GM18498 (cell line): ENCODE measurements at regions not wholly inside any gene's neighbourhood (a gene's known extent, or its start where the extent isn't known, plus 50 kb on each side); places are given as distances from the start of the nearest gene placed in this dataset.
"Not testable (repeated sequence)": the region's sequence is repeated elsewhere in the genome, so short reads cannot be mapped to it uniquely, and the experiment has no call there.

Experiments
- ATAC-seq: cut with Tn5 transposase; IDR thresholded peaks from one replicate; pipeline ENCODE4 v1.9.1; 2021; ENCODE audit warnings: mild to moderate bottlenecking, moderate library complexity; ENCODE audit not compliant: unreplicated experiment

GRCh38 chr1:233788687-233789086 is 115.8 kb upstream of the SLC35F3 start:
- no peak for ATAC-seq

DNA sequence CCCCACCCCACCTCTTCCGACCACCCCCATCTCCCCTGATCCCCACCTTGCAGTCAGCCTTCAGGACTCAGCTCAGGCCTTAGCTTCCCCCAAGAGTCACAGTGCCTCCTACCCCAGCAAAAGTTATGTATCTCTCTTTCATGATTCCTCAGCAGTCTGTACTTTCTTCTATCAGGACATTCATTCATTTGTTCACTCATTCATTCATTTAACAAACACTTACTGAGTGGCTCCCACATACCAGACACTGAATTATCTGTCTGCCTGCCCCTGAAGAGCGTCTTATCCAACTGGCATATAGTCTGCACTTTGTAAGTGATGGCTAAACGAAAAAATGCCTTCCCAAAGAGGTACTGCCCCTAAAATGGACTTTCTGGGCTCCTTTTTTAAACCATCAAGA is 114.4 kb upstream of the SLC35F3 start:
- ATAC-seq: no peak

DNA sequence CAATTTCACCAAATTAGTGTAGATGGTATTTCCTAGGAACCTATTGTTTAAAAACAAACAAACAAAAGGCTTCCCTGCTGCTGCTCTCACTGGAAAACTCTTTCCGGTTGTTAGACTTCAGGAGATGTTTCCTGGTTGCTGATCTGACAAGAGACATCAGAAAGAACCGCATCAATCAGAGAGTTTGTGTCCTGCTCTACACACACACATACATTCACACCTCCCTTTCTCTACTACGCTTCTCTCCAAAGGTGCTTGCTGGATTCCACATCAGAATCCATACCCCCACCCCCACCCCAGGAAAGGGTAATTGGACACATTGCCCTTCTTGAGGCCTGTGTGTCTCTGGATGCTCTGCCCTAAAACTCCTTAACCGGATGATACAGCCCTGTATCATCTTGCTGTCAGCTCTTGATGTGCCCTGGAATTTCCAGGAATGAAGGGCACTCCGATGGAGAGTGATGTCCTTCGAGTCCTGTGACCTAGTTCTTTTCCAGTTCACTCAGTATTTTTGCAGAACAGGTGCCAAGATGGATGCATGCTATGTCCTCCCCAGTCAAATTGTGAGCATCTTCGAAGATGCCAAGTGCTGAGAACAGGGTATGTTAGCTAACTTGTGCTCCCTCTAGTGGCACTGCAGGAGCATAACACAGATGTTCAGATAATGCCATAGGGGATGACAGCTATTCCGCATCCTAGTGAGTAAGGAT is 113.7 kb upstream of the SLC35F3 start:
- ATAC-seq: peak; percentile 90

DNA sequence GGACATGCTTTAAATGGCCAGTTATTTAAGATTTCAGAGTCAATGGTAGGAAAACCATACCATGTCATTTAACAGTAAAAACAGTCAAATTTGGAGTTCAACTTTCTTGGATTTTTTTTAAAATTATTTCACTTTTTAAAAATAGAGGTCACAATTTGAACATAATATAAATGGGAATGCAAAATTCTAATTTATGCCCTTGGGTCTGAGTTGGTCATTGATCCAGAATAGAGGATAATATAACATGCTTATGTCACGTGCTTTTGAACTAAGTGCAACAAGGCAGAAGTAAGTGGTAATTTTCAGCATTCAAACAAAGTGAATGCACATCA is 113.1 kb upstream of the SLC35F3 start:
- ATAC-seq: no peak

DNA sequence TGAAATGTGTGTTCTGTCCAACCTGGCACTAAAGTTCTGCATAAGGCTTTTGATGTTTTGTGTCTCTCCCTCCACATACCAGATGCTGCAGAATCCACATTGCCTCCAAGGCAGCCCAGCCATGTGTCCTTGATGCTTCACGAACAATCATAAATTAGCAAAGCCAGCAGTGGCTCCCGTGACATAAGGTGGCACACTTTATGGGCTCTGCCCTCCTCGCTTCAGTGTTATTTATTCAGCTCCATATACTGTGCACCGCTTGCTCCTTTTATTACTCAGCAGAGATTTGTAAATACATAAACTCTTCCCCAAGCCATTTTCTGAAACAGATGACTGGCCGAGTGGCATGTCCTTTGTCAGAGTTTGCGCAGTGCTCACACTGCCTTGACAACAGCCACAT is 112.8 kb upstream of the SLC35F3 start:
- no peak for ATAC-seq

DNA sequence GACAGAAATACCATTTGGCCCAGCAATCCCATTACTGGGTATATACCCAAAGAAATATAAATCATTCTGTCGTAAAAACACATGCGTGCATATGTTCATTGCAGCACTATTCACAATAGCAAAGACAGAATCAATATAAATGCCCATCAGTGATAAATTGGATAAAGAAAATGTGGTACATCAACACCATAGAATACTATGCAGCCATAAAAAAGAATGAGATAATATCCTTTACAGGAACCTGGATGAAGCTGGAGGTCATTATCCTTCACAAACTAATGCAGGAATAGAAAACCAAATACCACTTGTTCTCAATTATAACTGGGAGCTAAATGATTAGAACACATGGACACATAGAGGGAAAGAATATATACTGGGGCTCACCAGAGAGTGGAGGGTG is 109.6 kb upstream of the SLC35F3 start:
- ATAC-seq: no peak

DNA sequence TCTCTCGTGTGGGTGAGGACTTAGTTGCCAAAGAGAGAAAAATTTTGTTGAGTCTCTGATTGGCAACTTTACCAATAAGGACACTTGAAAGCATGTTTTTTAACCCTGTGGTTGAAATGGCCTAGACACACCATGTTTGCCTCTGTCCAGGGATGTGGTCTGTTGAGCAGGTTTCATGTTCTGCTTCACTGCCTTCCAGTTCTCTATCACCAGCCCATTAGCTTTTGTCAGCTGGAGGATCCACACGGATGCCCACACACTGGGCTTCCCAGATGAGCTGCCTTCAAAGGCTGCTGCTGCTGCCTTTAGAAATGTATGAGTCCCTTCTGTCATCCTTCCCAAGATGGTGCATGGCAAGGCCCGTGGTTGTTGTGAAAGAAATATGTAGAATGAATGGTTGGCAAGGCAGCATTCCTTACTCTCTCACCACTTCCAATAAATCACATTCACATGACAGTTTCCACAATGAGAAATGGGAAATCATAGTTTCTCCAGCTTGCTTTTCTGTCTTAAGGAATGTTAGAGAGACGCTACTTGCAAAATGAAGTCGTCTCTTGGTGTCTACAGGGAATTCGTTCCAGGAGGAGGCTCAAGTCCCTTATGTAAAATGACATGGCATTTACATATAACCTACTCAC is 108.2 kb upstream of the SLC35F3 start:
- ATAC-seq: peak; percentile 50

- ATAC-seq: no peak
These were observed 101.9 kb upstream of the SLC35F3 start for GRCh38 chr1:233802611-233803010.

DNA sequence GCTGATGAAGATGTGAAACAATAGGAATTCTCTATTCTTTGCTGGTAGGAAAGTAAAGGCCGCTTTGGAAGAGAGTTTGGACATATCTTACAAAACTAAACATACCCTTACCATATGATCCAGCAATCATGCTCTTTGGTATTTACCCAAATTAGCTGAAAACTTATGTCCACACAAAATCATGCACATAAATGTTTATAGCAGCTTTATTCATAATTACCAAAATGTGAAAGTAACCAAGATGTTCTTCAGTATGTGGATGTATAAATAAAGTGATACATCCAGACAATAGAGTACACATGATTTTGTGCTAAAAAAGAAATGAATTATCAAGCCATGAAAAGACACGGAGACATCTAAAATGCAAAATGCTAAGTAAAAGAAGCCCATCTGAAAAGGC is 98.7 kb upstream of the SLC35F3 start:
- no peak for ATAC-seq

GRCh38 chr1:233815357-233815756 is 89.1 kb upstream of the SLC35F3 start:
- ATAC-seq: no peak

DNA sequence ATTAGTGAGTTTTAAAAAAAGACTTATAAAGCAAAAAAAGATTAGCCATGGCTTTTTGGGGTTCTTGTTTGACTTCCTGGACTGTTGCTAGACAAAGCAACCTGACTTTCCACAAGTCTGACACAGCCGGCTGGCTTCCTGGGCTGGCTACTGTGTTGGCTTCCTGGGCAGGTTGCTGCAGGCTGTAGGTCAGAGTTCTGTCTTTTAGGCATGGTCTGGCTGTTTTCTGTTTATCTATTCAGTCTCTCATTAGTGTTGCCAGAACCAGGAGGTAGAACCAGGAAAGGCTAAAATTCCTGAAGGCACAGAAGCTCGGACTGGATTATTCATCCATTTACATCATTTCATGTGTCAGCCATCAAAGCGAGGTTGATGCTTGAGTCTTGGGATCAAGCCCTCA is 88.6 kb upstream of the SLC35F3 start:
- no peak for ATAC-seq

DNA sequence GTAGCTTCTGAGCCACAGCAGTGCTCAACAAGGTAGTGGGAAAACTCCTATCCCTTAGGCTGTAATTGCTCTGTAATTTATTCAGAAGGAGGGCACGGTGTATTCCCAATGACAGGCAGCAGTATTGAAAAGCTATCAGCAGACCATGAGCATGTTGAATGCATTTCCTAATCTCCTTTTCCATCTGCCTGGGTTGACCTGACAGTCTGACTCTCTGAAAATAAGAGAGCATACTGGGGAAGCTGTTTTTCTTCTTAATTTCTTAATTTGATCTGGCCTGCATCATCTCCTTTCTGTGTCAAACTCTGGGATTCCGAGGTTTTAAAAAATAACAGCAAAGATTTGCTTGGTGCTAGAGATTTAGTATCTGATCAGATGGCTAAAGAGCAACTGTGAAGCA is 88.1 kb upstream of the SLC35F3 start:
- no peak for ATAC-seq

DNA sequence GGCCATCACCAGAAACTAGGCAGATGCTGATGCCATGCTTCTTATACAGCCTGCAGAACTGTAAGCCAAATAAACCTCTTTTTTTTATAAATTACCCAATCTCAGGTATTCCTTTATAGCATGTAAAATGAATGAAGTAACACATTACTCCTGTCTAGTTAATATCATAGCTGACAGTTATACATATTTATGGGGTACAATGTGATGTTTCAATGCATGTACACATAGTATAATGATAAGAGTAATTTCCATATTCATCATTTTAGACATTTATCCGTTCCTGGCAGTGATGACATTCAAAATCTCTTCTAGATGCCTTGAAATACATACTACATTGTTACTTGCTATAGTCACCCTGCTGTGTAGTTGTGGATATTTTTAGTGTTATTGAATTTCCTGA is 85.4 kb upstream of the SLC35F3 start:
- ATAC-seq: no peak

- not testable (repeated sequence) for ATAC-seq
These were observed 80.3 kb upstream of the SLC35F3 start for GRCh38 chr1:233824179-233824578.

DNA sequence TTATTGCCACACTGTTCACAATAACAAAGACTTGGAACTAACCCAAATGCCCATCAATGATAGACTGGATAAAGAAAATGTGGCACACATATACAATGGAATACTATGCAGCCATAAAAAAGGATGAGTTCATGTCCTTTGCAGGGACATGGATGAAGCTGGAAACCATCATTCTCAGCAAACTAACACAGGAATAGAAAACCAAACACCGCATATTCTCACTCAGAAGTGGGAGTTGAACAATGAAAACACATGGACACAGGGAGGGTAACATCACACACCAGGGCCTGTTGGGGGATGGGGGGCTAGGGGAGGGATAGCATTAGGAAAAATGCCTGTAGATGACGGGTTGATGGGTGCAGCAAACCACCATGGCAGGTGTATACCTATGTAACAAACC is 76.5 kb upstream of the SLC35F3 start:
- not testable (repeated sequence) for ATAC-seq

GRCh38 chr1:233828480-233828879 is 76.0 kb upstream of the SLC35F3 start:
- no peak for ATAC-seq

- no peak for ATAC-seq
These were observed 69.9 kb upstream of the SLC35F3 start for GRCh38 chr1:233834609-233835008.

DNA sequence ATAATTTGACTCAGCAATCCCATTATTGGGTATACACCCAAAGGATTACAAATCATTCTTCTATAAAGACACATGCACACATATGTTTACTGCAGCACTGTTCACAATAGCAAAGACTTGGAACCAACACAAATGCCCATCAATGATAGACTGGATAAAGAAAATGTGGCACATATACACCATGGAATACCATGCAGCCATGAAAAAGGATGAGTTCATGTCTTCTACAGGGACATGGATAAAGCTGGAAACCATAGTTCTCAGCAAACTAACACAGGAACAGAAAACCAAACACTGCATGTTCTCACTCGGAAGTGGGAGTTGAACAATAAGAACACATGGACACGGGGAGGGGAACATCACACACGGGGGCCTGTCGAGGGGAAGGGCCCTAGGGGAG is 66.3 kb upstream of the SLC35F3 start:
- not testable (repeated sequence) for ATAC-seq

GRCh38 chr1:233843525-233844204 is 60.8 kb upstream of the SLC35F3 start:
- no peak for ATAC-seq

- no peak for ATAC-seq
These were observed 60.2 kb upstream of the SLC35F3 start for GRCh38 chr1:233844275-233844674.

- ATAC-seq: no peak
These were observed 59.8 kb upstream of the SLC35F3 start for GRCh38 chr1:233844692-233845091.
